Breast epithelium (tissue), 4 donors: ENCODE measurements at regions not wholly inside any gene's neighbourhood (a gene's known extent, or its start where the extent isn't known, plus 50 kb on each side); places are given as distances from the start of the nearest gene placed in this dataset.
"Not testable (repeated sequence)": the region's sequence is repeated elsewhere in the genome, so short reads cannot be mapped to it uniquely, and the experiment has no call there.

Experiments
- DNase-seq, 2 donors: peaks; one replicate each; pipeline ENCODE4 v3.0.0-alpha.2; 2019; ENCODE audit warnings: low spot score in 2 of 2
- H3K27ac ChIP-seq, 2 donors: fragments of 200-600 bp; sonication (generic) in 1 of 2; one replicate each; pipeline ENCODE4 v1.5.1; 2016 to 2019; ENCODE audit warnings: mild to moderate bottlenecking in 1 of 2
- H3K27me3 ChIP-seq, 2 donors: fragments of 200-600 bp; sonication (generic) in 1 of 2; one replicate each; pipeline versions ENCODE4 v1.5.1 to v1.6.0; 2017 to 2019; ENCODE audit warnings: control low read depth in 1 of 2, mild to moderate bottlenecking in 1 of 2
- H3K36me3 ChIP-seq: fragments of 200-600 bp; one replicate; pipeline ENCODE4 v1.5.1; 2019
- H3K4me1 ChIP-seq, 2 donors: fragments of 200-600 bp; sonication (generic); one replicate each; pipeline ENCODE4 v1.5.1; 2016 to 2019; ENCODE audit warnings: control low read depth in 1 of 2
- H3K4me3 ChIP-seq, 3 donors: fragments of 200-600 bp; sonication (generic); 1 replicate in 2 of 3; 2 replicates in 1 of 3; pipeline ENCODE4 v1.5.1; 2016 to 2019; ENCODE audit warnings: mild to moderate bottlenecking in 3 of 3, moderate library complexity in 2 of 3
- H3K9me3 ChIP-seq, 2 donors: fragments of 200-600 bp; sonication (generic) in 1 of 2; one replicate each; pipeline ENCODE4 v1.5.1; 2016 to 2019; ENCODE audit warnings: control low read depth in 1 of 2
- POLR2A ChIP-seq: fragments of 450-650 bp; IDR thresholded peaks from one replicate; pipeline ENCODE4 v1.6.1; 2016; ENCODE audit warnings: antibody characterized with exemption, mild to moderate bottlenecking, moderate library complexity
- POLR2AphosphoS5 ChIP-seq, 3 donors: sonication (generic); formaldehyde crosslinking; IDR thresholded peaks; one replicate each; pipeline ENCODE4 v1.6.1; 2017; ENCODE audit warnings: antibody characterized with exemption in 3 of 3
- intact Hi-C: fragments of 100-400 bp; cut with DNase I; formaldehyde crosslinking; loops from one replicate; pipeline ENCODE4 v1.15.1; 2023; ENCODE audit warnings: low total_unique reads
- TF ChIP-seq, protein P1 (sequence below), 3 donors: fragments of 450-650 bp; IDR thresholded peaks; one replicate each; pipeline ENCODE4 v1.5.1; 2016 to 2017; ENCODE audit warnings: antibody characterized with exemption in 3 of 3, mild to moderate bottlenecking in 3 of 3, moderate library complexity in 3 of 3

DNA sequence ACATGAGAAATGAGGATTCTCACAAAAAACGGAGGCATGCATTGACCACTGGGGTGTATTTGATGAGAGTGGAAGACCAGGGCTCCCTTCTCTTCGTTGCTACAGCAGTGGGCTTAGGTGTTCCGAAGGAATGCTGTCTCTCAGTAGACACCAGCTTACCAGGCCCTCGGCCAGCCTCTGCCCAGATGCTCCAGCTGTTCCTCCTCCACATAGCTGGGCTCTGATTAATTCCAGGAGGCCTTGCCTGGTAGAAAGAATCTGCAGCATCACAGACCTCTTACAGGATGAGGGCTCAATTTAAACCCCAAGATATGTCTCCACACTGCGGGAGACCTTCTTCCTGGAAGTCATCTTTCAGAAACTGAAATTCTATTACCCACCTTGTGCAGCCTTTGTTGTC is 346.6 kb upstream of the TENM3 start:
- H3K27me3 ChIP-seq, result no peaks in the 10 kb centered on the region
- no peak for DNase-seq
- no peak for TF ChIP-seq POLR2A
- TF ChIP-seq, protein P1, sequence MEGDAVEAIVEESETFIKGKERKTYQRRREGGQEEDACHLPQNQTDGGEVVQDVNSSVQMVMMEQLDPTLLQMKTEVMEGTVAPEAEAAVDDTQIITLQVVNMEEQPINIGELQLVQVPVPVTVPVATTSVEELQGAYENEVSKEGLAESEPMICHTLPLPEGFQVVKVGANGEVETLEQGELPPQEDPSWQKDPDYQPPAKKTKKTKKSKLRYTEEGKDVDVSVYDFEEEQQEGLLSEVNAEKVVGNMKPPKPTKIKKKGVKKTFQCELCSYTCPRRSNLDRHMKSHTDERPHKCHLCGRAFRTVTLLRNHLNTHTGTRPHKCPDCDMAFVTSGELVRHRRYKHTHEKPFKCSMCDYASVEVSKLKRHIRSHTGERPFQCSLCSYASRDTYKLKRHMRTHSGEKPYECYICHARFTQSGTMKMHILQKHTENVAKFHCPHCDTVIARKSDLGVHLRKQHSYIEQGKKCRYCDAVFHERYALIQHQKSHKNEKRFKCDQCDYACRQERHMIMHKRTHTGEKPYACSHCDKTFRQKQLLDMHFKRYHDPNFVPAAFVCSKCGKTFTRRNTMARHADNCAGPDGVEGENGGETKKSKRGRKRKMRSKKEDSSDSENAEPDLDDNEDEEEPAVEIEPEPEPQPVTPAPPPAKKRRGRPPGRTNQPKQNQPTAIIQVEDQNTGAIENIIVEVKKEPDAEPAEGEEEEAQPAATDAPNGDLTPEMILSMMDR (IDR thresholded peaks at IDR 0.05), result no peak
- no peak overlapping the region for H3K27ac ChIP-seq
- H3K4me1 ChIP-seq, result no peaks in the 10 kb centered on the region
- intact Hi-C loops, result no loop called here
- no peaks in the 10 kb centered on the region for H3K9me3 ChIP-seq
- H3K4me3 ChIP-seq, result no peak overlapping the region
- no peaks in the 10 kb centered on the region for H3K36me3 ChIP-seq

DNA sequence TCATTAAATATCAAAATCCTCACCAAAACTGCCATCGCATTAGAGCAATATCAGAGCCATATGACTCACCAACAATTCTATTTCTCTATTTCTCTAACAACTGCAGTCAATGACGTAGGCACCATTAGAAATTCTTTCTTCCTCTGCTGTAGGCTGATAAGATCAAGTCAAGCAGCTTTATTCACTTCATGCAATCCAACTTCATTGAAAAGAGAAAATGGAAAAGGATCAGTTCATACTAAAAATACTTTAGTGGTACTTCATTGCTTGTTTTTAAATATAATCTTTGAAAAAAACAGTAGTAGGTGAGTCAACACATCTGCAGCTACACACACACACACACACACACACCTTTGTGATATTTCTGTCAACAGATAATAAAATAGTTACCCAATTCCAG is 345.3 kb upstream of the TENM3 start:
- intact Hi-C loops, result no loop called here
- H3K27me3 ChIP-seq, result no peaks in the 10 kb centered on the region
- DNase-seq, result no peak
- H3K9me3 ChIP-seq, result no peaks in the 10 kb centered on the region
- no peak overlapping the region for H3K27ac ChIP-seq
- TF ChIP-seq POLR2AphosphoS5 (IDR thresholded peaks at IDR 0.05) (no peak), POLR2A (no peak)
- TF ChIP-seq, protein P1 (IDR thresholded peaks at IDR 0.05), result no peak
- H3K4me3 ChIP-seq, result no peak overlapping the region
- no peaks in the 10 kb centered on the region for H3K4me1 ChIP-seq
- no peaks in the 10 kb centered on the region for H3K36me3 ChIP-seq

DNA sequence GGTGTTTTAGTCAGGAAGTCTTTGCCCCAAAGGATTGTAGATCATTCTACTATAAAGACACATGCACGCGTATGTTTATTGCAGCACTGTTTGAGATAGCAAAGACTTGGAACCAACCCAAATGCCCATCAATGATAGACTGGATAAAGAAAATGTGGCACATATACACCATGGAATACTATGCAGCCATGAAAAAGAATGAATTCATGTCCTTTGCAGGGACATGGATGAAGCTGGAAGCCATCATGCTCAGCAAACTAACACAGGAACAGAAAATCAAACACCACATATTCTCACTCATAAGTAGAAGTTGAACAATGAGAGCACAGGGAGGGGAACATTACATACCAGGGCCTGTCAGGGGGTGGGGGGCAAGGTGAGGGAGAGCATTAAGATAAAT is 340.8 kb upstream of the TENM3 start:
- H3K4me1 ChIP-seq, intact Hi-C loops, H3K27ac ChIP-seq, H3K36me3 ChIP-seq, H3K4me3 ChIP-seq, H3K27me3 ChIP-seq, H3K9me3 ChIP-seq, DNase-seq: not testable (repeated sequence)

DNA sequence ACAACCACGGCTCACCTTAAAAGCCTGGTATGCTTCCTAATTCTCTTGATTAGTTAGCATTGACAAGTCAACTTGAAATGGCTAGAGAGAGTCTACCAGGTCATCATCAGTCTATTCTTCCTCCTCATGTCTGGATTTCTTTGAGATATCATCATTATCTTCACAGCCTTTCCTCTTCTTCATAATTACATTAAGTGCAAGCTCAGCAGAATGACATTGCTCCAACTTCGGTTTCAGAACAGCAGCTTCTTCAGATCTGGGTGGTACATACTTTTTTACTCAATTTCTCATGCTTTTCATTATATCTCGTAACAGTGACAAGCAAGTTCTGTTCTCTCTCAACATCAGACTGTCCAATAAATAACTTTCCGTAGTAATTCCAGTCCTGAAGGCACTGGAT is 337.5 kb upstream of the TENM3 start:
- TF ChIP-seq POLR2A, result no peak
- no peak for TF ChIP-seq POLR2AphosphoS5 (IDR thresholded peaks at IDR 0.05)
- TF ChIP-seq, protein P1 (IDR thresholded peaks at IDR 0.05), result no peak
- H3K4me3 ChIP-seq, result no peak overlapping the region
- H3K27ac ChIP-seq, result no peak overlapping the region
- no peak for DNase-seq
- H3K4me1 ChIP-seq, result no peaks in the 10 kb centered on the region
- H3K9me3 ChIP-seq, result no peaks in the 10 kb centered on the region
- no peaks in the 10 kb centered on the region for H3K27me3 ChIP-seq
- H3K36me3 ChIP-seq, result no peaks in the 10 kb centered on the region
- intact Hi-C loops, result no loop called here

DNA sequence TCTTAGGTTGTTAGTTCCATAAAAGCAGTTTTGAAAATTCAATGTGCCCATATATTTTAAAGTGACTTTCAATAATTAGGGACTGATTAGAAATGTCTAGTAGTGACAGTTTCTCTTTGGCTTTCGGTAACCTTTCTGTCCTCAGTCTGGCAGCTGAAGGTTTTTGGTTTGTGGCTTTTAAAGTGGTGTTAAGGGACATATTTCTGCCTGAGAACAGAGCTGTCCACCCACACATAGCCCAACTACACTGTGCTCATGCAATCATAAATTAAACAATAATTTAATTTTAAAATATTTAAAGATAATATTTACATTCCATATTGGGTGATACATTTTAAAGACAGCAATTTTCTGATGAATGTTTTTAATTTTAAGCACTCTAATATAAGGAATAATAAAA is 335.0 kb upstream of the TENM3 start:
- TF ChIP-seq POLR2AphosphoS5 (IDR thresholded peaks at IDR 0.05), result no peak
- TF ChIP-seq POLR2A, result no peak
- TF ChIP-seq, protein P1 (IDR thresholded peaks at IDR 0.05), result no peak
- no peaks in the 10 kb centered on the region for H3K27me3 ChIP-seq
- intact Hi-C loops, result no loop called here
- H3K4me3 ChIP-seq, result no peak overlapping the region
- no peaks in the 10 kb centered on the region for H3K36me3 ChIP-seq
- DNase-seq, result no peak
- peaks cover 0 to 6% of the 10 kb centered on the region in 2 donors for H3K9me3 ChIP-seq
- H3K27ac ChIP-seq, result no peak overlapping the region
- H3K4me1 ChIP-seq, result no peaks in the 10 kb centered on the region

DNA sequence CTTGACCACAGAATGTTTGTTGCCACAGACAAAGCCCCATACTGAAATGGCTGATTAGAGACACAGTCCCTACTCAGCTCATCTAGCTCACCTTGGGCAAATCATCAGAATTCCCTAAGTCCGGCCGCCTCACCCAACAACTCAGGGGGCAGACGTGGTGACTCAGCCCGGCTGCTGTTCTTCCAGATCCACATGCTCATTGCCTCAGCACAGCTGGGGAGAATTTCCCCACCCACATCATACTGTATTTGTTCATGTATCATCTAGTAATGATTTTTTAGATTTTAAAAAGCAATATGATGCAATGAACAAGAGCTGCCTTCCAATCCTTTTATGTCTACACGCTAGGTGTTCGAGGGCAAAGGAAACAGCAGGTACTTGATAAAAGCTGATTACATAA is 333.8 kb upstream of the TENM3 start:
- H3K36me3 ChIP-seq, result no peaks in the 10 kb centered on the region
- no peaks in the 10 kb centered on the region for H3K4me1 ChIP-seq
- no peaks in the 10 kb centered on the region for H3K27me3 ChIP-seq
- TF ChIP-seq, protein P1 (IDR thresholded peaks at IDR 0.05), result no peak
- intact Hi-C loops, result no loop called here
- no peak overlapping the region for H3K4me3 ChIP-seq
- no peak overlapping the region for H3K27ac ChIP-seq
- DNase-seq, result no peak
- H3K9me3 ChIP-seq, result peaks cover 0 to 8% of the 10 kb centered on the region in 2 donors
